Lower lobe of right lung (tissue), 2 donors: ENCODE measurements at regions not wholly inside any gene's neighbourhood (a gene's known extent, or its start where the extent isn't known, plus 50 kb on each side); places are given as distances from the start of the nearest gene placed in this dataset.

Source experiments
- ATAC-seq, 2 donors: fragments of 200-7000 bp; cut with Tn5 transposase; one replicate each; pipeline ENCODE4 v1.9.1; 2020 to 2022; ENCODE audit warnings: mild to moderate bottlenecking in 2 of 2, moderate library complexity in 2 of 2
- DNase-seq: peaks from one replicate; pipeline ENCODE4 v3.0.0-alpha.2; 2020
- H3K27ac ChIP-seq: fragments of 200-600 bp; one replicate; pipeline ENCODE4 v1.8.0; 2022
- H3K27me3 ChIP-seq: fragments of 200-600 bp; one replicate; pipeline ENCODE4 v1.8.0; 2022; ENCODE audit warnings: low read depth
- H3K36me3 ChIP-seq: fragments of 200-600 bp; one replicate; pipeline ENCODE4 v1.8.0; 2022; ENCODE audit warnings: mild to moderate bottlenecking
- H3K4me1 ChIP-seq: fragments of 200-600 bp; one replicate; pipeline ENCODE4 v1.8.0; 2022
- H3K4me3 ChIP-seq: fragments of 200-600 bp; one replicate; pipeline ENCODE4 v1.8.0; 2022; ENCODE audit warnings: mild to moderate bottlenecking
- H3K9me3 ChIP-seq: fragments of 200-600 bp; one replicate; pipeline ENCODE4 v1.8.0; 2022
- intact Hi-C: fragments of 100-400 bp; cut with DNase I; formaldehyde crosslinking; loops from one replicate; pipeline ENCODE4 v1.11.0; 2022
- TF ChIP-seq, protein P1 (sequence below): fragments of 200-600 bp; IDR thresholded peaks from one replicate; pipeline ENCODE4 v1.8.0; 2022; ENCODE audit warnings: antibody characterized with exemption, mild to moderate bottlenecking
- donor health status: DM: no; HTN: yes; CAD: no; lungs with severe emphysema.

DNA sequence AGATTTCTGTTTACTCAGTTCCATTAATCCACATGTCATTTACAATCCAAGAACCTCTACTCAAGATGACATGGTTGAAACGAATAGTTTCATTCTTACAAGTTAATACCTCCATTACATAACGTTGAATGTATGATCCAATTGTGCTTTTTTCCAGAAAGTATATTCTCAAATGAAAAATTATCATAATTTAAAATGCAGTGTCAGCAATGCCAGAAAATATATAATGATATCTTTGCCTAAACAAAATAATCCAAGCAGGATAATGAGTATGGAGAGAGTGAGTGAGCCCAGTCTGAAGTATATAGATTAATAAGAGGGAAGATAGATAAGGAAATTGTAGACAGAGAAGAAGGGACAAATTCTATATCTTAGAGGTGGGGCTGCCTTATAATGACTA, 505.0 kb downstream of the CENPC start:
- ATAC-seq (no peak), DNase-seq (no peak)
- Histone ChIP-seq H3K4me3 (no peak overlapping the region), H3K27ac (no peak overlapping the region), H3K36me3 (no peaks in the 10 kb centered on the region), H3K9me3 (no peaks in the 10 kb centered on the region), H3K27me3 (no peaks in the 10 kb centered on the region), H3K4me1 (no peaks in the 10 kb centered on the region)
- TF ChIP-seq, protein P1, sequence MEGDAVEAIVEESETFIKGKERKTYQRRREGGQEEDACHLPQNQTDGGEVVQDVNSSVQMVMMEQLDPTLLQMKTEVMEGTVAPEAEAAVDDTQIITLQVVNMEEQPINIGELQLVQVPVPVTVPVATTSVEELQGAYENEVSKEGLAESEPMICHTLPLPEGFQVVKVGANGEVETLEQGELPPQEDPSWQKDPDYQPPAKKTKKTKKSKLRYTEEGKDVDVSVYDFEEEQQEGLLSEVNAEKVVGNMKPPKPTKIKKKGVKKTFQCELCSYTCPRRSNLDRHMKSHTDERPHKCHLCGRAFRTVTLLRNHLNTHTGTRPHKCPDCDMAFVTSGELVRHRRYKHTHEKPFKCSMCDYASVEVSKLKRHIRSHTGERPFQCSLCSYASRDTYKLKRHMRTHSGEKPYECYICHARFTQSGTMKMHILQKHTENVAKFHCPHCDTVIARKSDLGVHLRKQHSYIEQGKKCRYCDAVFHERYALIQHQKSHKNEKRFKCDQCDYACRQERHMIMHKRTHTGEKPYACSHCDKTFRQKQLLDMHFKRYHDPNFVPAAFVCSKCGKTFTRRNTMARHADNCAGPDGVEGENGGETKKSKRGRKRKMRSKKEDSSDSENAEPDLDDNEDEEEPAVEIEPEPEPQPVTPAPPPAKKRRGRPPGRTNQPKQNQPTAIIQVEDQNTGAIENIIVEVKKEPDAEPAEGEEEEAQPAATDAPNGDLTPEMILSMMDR: no peak
- intact Hi-C loops: no loop called here

DNA sequence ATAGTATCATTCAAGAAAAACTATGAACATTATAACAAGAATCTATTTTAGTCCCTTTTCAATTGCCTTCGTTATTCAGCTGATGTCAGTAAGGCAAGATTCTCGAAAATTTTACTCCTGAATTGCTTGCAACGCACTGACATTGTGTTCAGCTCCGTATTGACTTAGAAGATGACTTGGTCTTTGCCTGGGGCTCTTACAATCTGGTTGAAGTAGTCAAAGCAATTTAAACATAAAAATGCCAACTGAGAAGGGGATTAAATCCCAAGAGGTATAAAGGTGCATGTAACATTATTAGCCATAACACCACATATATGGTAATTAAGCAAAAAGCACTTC, 507.1 kb downstream of the CENPC start:
- Histone ChIP-seq H3K4me1 (no peaks in the 10 kb centered on the region), H3K27me3 (no peaks in the 10 kb centered on the region), H3K4me3 (no peak overlapping the region), H3K9me3 (no peaks in the 10 kb centered on the region), H3K27ac (no peak overlapping the region), H3K36me3 (no peaks in the 10 kb centered on the region)
- intact Hi-C loops: no loop called here
- TF ChIP-seq, protein P1: no peak
- no peak for DNase-seq
- no peak for ATAC-seq

DNA sequence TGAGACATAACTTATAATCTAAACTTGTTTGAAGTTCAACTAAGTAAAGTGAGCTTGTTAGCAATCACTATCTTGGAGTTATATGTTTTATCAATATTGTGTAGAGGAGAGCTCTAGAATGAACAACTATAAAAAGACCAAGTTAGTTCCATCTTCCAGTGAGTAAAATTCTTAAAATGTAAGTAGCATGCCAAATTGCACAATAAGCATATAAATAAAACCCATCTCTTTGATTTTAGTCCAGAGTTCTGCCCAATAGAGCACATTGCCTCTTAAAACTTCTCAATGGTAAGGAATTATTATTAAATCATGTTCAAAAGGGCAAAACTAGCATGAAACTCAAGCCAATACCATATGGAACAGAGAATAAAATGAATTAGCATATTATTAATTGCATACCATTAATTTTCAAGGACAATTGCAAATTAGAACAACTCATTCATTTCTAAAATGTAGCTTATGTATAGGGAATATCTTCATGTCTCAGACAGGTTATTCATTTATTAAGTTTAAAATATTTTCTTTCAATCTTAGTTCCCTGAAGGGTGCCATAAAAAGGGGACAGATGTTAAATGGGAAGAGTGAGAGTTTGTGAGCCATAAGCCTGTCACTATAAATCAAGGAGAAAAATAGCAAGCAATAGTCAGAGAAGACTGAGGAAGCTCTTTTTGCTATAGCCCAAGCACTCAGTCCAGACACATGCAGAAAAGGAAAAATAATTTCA, 507.6 kb downstream of the CENPC start:
- no peaks in the 10 kb centered on the region for H3K9me3 ChIP-seq
- intact Hi-C loops: no loop called here

DNA sequence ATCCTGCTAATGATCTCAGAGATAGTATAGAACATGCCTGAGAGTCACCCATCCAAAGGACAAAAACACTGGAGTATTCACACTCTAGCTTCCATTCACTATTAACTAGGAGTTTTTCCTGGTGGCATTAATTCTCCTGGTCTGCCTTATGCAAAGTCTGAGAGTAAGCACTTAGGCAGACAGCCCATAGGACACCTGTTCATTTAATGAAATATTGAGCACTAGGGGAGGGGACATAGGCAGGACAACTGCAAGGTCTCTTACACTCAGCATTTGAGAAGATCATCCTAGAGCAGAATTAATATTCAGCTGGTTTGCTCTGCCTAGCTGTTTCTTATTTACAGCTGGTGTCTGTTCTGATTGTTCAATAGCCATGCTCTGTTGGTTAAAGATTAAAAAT, 508.5 kb downstream of the CENPC start:
- TF ChIP-seq, protein P1: no peak
- DNase-seq: no peak
- intact Hi-C loops: no loop called here
- Histone ChIP-seq H3K27me3 (no peaks in the 10 kb centered on the region), H3K4me1 (no peaks in the 10 kb centered on the region), H3K27ac (no peak overlapping the region), H3K36me3 (no peaks in the 10 kb centered on the region), H3K4me3 (no peak overlapping the region), H3K9me3 (no peaks in the 10 kb centered on the region)
- no peak for ATAC-seq

More for the DNA sequence above, 507.6 kb downstream of the CENPC start:
- H3K27ac ChIP-seq: no peak overlapping the region
- no peak overlapping the region for H3K4me3 ChIP-seq
- TF ChIP-seq, protein P1: no peak
- ATAC-seq (no peak), DNase-seq (no peak)
- H3K36me3 ChIP-seq: no peaks in the 10 kb centered on the region
- no peaks in the 10 kb centered on the region for H3K4me1 ChIP-seq
- no peaks in the 10 kb centered on the region for H3K27me3 ChIP-seq

DNA sequence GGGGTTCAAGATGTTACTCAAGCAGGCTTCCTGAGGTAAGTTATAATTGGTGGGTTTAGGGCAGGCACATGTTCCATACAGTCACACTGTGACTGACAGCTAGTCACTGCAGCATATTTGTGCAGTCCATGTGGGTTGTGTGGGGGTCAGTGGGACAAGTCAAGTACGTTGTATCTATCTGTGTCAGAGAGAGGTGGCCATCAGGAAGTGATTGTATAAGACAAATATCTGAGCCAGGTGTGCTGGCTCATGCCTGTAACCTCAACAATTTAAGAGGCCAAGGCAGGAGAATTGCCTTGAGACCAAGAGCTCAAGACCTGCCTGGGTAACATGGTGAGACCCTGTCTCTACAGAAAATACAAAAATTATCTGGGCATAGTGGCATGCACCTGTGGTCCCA, 509.3 kb downstream of the CENPC start:
- TF ChIP-seq, protein P1: no peak
- intact Hi-C loops: no loop called here
- ATAC-seq: no peak

More for the DNA sequence above, 509.3 kb downstream of the CENPC start:
- H3K27ac ChIP-seq: no peak overlapping the region
- H3K27me3 ChIP-seq: no peaks in the 10 kb centered on the region
- H3K4me3 ChIP-seq: no peak overlapping the region
- no peak for DNase-seq
- no peaks in the 10 kb centered on the region for H3K36me3 ChIP-seq
- H3K9me3 ChIP-seq: no peaks in the 10 kb centered on the region
- H3K4me1 ChIP-seq: no peaks in the 10 kb centered on the region
